ENCODE measurements at regions not wholly inside any gene's neighbourhood (a gene's known extent, or its start where the extent isn't known, plus 50 kb on each side); places are given as distances from the start of the nearest gene placed in this dataset.

- DNase-seq (ENCODE audit: low read depth), result no peak
Observed at GRCh38 chr14:86613126-86613525, 1083.2 kb downstream of the FLRT2 start.

GRCh38 chr14:86604561-86604960 lies 1074.6 kb downstream of the FLRT2 start:
- no peak for DNase-seq (ENCODE audit: low read depth)

GRCh38 chr14:86602263-86602662 lies 1072.3 kb downstream of the FLRT2 start:
- DNase-seq (ENCODE audit: low read depth), result no peak

GRCh38 chr14:86601813-86602212 lies 1071.9 kb downstream of the FLRT2 start:
- DNase-seq (ENCODE audit: low read depth), result no peak

GRCh38 chr14:86597279-86597678 lies 1067.3 kb downstream of the FLRT2 start:
- no peak for DNase-seq (ENCODE audit: low read depth)

GRCh38 chr14:86596024-86596423 lies 1066.1 kb downstream of the FLRT2 start:
- DNase-seq (ENCODE audit: low read depth), result no peak

GRCh38 chr14:86575141-86575540 lies 1045.2 kb downstream of the FLRT2 start:
- DNase-seq (ENCODE audit: low read depth), result no peak

GRCh38 chr14:86574778-86575129 lies 1044.8 kb downstream of the FLRT2 start:
- no peak for DNase-seq (ENCODE audit: low read depth)

GRCh38 chr14:86574051-86574777 lies 1044.3 kb downstream of the FLRT2 start:
- no peak for DNase-seq (ENCODE audit: low read depth)

- DNase-seq (ENCODE audit: low read depth), result no peak
Observed at GRCh38 chr14:86570371-86570770, 1040.4 kb downstream of the FLRT2 start.

- DNase-seq (ENCODE audit: low read depth), result no peak
Observed at GRCh38 chr14:86543521-86543920, 1013.6 kb downstream of the FLRT2 start.

- no peak for DNase-seq (ENCODE audit: low read depth)
Observed at GRCh38 chr14:86541972-86542371, 1012.0 kb downstream of the FLRT2 start.

- no peak for DNase-seq (ENCODE audit: low read depth)
Observed at GRCh38 chr14:86540636-86541247, 1010.8 kb downstream of the FLRT2 start.

- no peak for DNase-seq (ENCODE audit: low read depth)
Observed at GRCh38 chr14:86539361-86540070, 1009.6 kb downstream of the FLRT2 start.

GRCh38 chr14:86533834-86534233 lies 1003.9 kb downstream of the FLRT2 start:
- DNase-seq (ENCODE audit: low read depth), result no peak

- no peak for DNase-seq (ENCODE audit: low read depth)
Observed at GRCh38 chr14:86532219-86532618, 1002.3 kb downstream of the FLRT2 start.

GRCh38 chr14:86530457-86530856 lies 1000.5 kb downstream of the FLRT2 start:
- DNase-seq (ENCODE audit: low read depth), result no peak

- DNase-seq (ENCODE audit: low read depth), result no peak
Observed at GRCh38 chr14:86527312-86527711, 997.4 kb downstream of the FLRT2 start.

GRCh38 chr14:86525673-86526072 lies 995.7 kb downstream of the FLRT2 start:
- no peak for DNase-seq (ENCODE audit: low read depth)

GRCh38 chr14:86521843-86522242 lies 991.9 kb downstream of the FLRT2 start:
- no peak for DNase-seq (ENCODE audit: low read depth)

GRCh38 chr14:86521031-86521730 lies 991.2 kb downstream of the FLRT2 start:
- no peak for DNase-seq (ENCODE audit: low read depth)

- DNase-seq (ENCODE audit: low read depth), result no peak
Observed at GRCh38 chr14:86518298-86518697, 988.4 kb downstream of the FLRT2 start.

- no peak for DNase-seq (ENCODE audit: low read depth)
Observed at GRCh38 chr14:86515195-86515594, 985.3 kb downstream of the FLRT2 start.
